ENCODE measurements at regions not wholly inside any gene's neighbourhood (a gene's known extent, or its start where the extent isn't known, plus 50 kb on each side); places are given as distances from the start of the nearest gene placed in this dataset.

- TF ChIP-seq MAZ (IDR thresholded peaks at IDR 0.05; ENCODE audit: borderline replicate concordance, low read depth, low read length) = no peak
- TF ChIP-seq CEBPB (IDR thresholded peaks at IDR 0.05; ENCODE audit: low read depth, low read length) = no peak
- no peak for TF ChIP-seq CTCF (conservative IDR thresholded peaks at IDR 0.05; ENCODE audit: low read depth, low read length)
- no peak for TF ChIP-seq USF2 (IDR thresholded peaks at IDR 0.05; ENCODE audit: low read depth, low read length)
- TF ChIP-seq ELK1 (IDR thresholded peaks at IDR 0.05; ENCODE audit: borderline replicate concordance, low read depth, low read length) = no peak
- TF ChIP-seq POLR2A (IDR thresholded peaks at IDR 0.05; ENCODE audit: low read depth, low read length) = no peak
- no peak for TF ChIP-seq RAD21 (IDR thresholded peaks at IDR 0.05; ENCODE audit: low read length)
These were observed 152.9 kb upstream of the ETV3 start for GRCh38 chr1:157291083-157291482.
